ENCODE measurements at regions not wholly inside any gene's neighbourhood (a gene's known extent, or its start where the extent isn't known, plus 50 kb on each side); places are given as distances from the start of the nearest gene placed in this dataset.

DNA sequence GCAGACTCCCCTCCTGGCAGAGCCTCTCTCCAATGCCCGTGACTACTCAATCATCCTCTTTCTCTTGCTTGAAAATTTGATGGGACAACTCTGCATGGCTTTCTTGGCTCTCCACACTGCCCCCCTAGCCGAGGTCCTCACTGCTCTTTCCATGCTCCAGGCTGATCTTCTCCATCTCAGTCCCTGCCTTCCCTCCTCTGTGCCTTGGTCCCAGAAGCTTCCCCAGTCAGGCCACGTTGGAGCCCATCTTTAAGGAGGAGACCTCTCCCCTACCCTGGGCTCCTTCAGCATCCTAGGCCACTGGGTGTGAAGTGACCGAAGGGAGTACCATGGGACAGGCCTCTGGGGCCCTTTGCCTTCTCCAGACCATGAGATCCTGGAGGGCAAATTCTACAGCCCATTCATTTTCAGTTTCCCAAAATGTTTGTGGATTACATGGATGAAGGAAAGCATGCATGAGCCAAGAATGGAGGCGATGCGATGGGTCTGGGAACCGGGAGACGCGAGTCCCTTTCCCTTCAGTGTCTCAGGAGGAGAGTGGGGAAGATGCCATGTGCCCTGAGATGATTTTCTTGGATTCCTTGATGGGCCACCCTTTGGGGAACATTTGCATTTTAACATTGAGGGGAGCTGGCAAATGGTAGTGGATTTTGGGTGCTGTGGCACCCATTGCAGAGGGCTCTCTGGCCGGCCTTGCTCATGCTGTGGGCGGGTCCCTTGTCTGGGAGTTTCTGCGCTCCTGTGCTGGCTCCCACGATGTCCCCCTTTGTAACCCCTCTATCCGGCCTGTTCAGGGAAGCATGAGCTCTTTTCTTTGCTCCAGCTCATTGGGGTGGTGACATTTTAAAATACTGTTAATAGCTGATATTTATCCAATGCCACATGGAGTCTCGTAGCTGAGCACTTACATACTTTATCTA, 376.6 kb downstream of the RPS24 start:
- TF ChIP-seq, protein P1, sequence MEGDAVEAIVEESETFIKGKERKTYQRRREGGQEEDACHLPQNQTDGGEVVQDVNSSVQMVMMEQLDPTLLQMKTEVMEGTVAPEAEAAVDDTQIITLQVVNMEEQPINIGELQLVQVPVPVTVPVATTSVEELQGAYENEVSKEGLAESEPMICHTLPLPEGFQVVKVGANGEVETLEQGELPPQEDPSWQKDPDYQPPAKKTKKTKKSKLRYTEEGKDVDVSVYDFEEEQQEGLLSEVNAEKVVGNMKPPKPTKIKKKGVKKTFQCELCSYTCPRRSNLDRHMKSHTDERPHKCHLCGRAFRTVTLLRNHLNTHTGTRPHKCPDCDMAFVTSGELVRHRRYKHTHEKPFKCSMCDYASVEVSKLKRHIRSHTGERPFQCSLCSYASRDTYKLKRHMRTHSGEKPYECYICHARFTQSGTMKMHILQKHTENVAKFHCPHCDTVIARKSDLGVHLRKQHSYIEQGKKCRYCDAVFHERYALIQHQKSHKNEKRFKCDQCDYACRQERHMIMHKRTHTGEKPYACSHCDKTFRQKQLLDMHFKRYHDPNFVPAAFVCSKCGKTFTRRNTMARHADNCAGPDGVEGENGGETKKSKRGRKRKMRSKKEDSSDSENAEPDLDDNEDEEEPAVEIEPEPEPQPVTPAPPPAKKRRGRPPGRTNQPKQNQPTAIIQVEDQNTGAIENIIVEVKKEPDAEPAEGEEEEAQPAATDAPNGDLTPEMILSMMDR (IDR thresholded peaks at IDR 0.05; ENCODE audit: partially characterized antibody, unreplicated experiment) = no peak
- Mint-ChIP-seq H3K9me3 (ENCODE audit: unreplicated experiment) (peaks cover 4% of the 10 kb centered on the region), H3K36me3 (ENCODE audit: unreplicated experiment) (no peaks in the 10 kb centered on the region), H3K27me3 (ENCODE audit: unreplicated experiment) (peaks cover 2% of the 10 kb centered on the region), H3K4me1 (ENCODE audit: low read depth, unreplicated experiment) (peaks cover 9% of the 10 kb centered on the region), H3K4me3 (ENCODE audit: unreplicated experiment) (no peak overlapping the region), H3K27ac (ENCODE audit: unreplicated experiment) (no peak overlapping the region)
- DNase-seq = no peak

DNA sequence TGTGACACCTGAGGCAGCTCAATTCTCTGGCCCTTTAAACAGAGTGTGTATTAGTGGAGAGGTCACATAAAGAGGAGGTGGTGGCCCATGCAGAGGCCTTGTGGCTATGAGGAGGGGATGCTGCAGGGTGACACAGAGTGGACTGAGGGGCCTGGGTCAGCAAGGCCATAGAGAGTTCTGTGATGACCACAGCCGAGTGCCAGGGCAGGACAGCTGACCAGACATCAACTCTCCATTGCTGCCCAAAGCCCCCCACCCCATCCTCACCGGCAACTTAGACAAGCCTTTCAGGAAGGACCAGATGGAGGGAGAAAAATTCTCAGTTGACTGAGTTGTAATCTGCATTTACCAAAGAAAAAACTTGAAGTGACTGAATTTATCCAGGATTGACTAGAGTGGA, 378.1 kb downstream of the RPS24 start:
- H3K4me1 Mint-ChIP-seq (ENCODE audit: low read depth, unreplicated experiment) = peaks cover 9% of the 10 kb centered on the region
- no peak overlapping the region for H3K4me3 Mint-ChIP-seq (ENCODE audit: unreplicated experiment)
- TF ChIP-seq, protein P1 (IDR thresholded peaks at IDR 0.05; ENCODE audit: partially characterized antibody, unreplicated experiment) = no peak
- no peak overlapping the region for H3K27ac Mint-ChIP-seq (ENCODE audit: unreplicated experiment)
- H3K27me3 Mint-ChIP-seq (ENCODE audit: unreplicated experiment) = peaks cover 2% of the 10 kb centered on the region
- peaks cover 5% of the 10 kb centered on the region for H3K9me3 Mint-ChIP-seq (ENCODE audit: unreplicated experiment)
- no peaks in the 10 kb centered on the region for H3K36me3 Mint-ChIP-seq (ENCODE audit: unreplicated experiment)
- no peak for DNase-seq

DNA sequence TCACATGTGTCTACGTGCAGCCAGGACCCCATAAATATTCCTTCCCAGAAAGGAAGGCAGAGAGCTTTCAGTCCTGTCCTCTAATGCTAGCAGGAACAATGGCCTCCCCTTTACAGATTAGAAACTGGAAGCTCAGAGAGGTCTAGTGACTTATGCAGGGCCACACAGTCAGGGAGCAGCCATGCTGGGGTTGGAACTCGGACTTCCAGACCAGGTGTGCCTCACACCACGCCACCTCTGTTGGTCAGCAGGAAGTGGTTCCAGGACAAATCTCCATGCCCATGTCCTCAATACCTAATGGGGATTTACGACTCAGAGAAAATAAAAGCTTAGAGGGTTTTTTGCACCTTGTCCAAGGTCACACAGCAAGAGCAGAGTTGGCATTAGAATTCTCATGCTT, 378.9 kb downstream of the RPS24 start:
- Mint-ChIP-seq H3K27ac (ENCODE audit: unreplicated experiment) (no peak overlapping the region), H3K36me3 (ENCODE audit: unreplicated experiment) (no peaks in the 10 kb centered on the region), H3K27me3 (ENCODE audit: unreplicated experiment) (no peaks in the 10 kb centered on the region), H3K4me1 (ENCODE audit: low read depth, unreplicated experiment) (peaks cover 7% of the 10 kb centered on the region), H3K4me3 (ENCODE audit: unreplicated experiment) (no peak overlapping the region), H3K9me3 (ENCODE audit: unreplicated experiment) (peaks cover 5% of the 10 kb centered on the region)
- TF ChIP-seq, protein P1 (IDR thresholded peaks at IDR 0.05; ENCODE audit: partially characterized antibody, unreplicated experiment) = no peak
- no peak for DNase-seq

DNA sequence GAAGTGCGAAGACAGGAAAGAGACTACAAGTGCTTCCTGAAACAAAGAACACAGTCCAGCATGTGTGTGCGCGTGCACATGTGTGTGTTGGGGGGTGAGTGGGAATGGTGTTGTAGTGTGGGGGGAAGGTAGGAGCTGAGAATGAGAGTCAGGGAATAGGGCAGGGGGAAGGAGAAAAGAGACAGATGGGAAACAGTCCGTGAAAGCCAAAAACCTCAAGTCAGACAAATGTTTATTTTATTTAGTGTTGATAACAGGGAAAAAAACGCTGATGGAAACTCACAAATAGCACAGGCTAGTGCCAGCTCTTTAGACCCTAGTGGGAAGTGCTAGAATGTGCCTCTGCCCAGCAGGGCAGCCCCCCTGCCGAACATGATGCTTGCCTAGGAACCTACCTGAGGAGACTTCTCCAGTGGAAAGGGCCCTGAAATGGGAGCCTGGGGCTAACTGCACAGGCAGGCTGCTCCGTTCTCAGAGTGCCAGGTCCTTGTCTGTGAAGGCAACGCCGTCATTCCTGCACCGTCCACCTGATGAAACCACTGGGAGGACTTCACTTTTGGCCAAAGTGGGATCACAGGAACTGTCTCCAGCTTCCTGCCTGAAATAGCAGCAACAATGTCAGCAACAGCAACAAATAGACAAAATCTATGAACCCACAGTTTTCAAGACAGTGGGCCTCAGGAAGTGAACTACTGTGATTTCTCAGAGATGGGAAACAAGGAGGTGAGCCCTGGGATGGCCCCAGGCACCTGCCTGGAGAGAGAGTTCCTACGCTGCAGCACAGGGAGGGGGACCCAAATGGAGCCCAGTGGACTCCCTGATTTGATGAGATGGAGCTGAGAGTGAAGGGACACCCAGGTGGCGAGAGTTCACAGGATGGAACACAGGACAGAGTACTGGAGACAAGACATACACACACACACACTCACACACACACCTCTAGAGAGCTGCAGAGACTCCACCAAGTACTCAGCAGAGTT, 379.7 kb downstream of the RPS24 start:
- H3K4me3 Mint-ChIP-seq (ENCODE audit: unreplicated experiment) = no peak overlapping the region
- no peaks in the 10 kb centered on the region for H3K27me3 Mint-ChIP-seq (ENCODE audit: unreplicated experiment)
- H3K4me1 Mint-ChIP-seq (ENCODE audit: low read depth, unreplicated experiment) = no peaks in the 10 kb centered on the region
- TF ChIP-seq, protein P1 (IDR thresholded peaks at IDR 0.05; ENCODE audit: partially characterized antibody, unreplicated experiment) = no peak
- H3K9me3 Mint-ChIP-seq (ENCODE audit: unreplicated experiment) = peaks cover 2% of the 10 kb centered on the region
- DNase-seq = no peak
- no peak overlapping the region for H3K27ac Mint-ChIP-seq (ENCODE audit: unreplicated experiment)
- no peaks in the 10 kb centered on the region for H3K36me3 Mint-ChIP-seq (ENCODE audit: unreplicated experiment)
